Stimulated activated naive CD8-positive, alpha-beta T cell treated with anti-CD3 and anti-CD28 coated beads, Interleukin-15, amount 100 ng/mL, for 72 hours (primary cell): ENCODE measurements at regions not wholly inside any gene's neighbourhood (a gene's known extent, or its start where the extent isn't known, plus 50 kb on each side); places are given as distances from the start of the nearest gene placed in this dataset.

Experiments used
- ATAC-seq: fragments of 150-1000 bp; cut with Tn5 transposase; 2 replicates; pipeline ENCODE4 v1.10.0; 2021; ENCODE audit warnings: mild to moderate bottlenecking, moderate library complexity
- DNase-seq, 2 donors: peaks; one replicate each; pipeline ENCODE4 v3.0.0; 2021 to 2022
- H3K27ac Mint-ChIP-seq, 2 donors: one replicate each; pipeline ENCODE4 v1.8.0; 2022; ENCODE audit warnings: mild to moderate bottlenecking in 2 of 2, mixed read lengths in 2 of 2, moderate library complexity in 2 of 2
- H3K27me3 Mint-ChIP-seq: one replicate; pipeline ENCODE4 v1.8.0; 2022; ENCODE audit warnings: mixed read lengths
- H3K4me1 Mint-ChIP-seq: one replicate; pipeline ENCODE4 v1.8.0; 2022; ENCODE audit warnings: mild to moderate bottlenecking, mixed read lengths
- H3K4me3 Mint-ChIP-seq, 2 donors: one replicate each; pipeline ENCODE4 v1.8.0; 2022; ENCODE audit warnings: mild to moderate bottlenecking in 2 of 2, mixed read lengths in 2 of 2, moderate library complexity in 1 of 2
- H3K9me3 Mint-ChIP-seq, 2 donors: one replicate each; pipeline ENCODE4 v1.8.0; 2022; ENCODE audit warnings: mixed read lengths in 2 of 2

GRCh38 chr15:95459273-95459672 lies 871.2 kb upstream of the NR2F2 start:
- DNase-seq (no peak), ATAC-seq (no peak)
- H3K27ac Mint-ChIP-seq = no peak overlapping the region
- peaks cover 0 to 4% of the 10 kb centered on the region in 2 donors for H3K9me3 Mint-ChIP-seq
- peaks cover 52% of the 10 kb centered on the region for H3K27me3 Mint-ChIP-seq
- peaks cover 21% of the 10 kb centered on the region for H3K4me1 Mint-ChIP-seq
- H3K4me3 Mint-ChIP-seq = no peak overlapping the region

GRCh38 chr15:95464509-95464908 lies 866.0 kb upstream of the NR2F2 start:
- DNase-seq (no peak), ATAC-seq (no peak)
- no peak overlapping the region for H3K27ac Mint-ChIP-seq
- H3K4me1 Mint-ChIP-seq = no peaks in the 10 kb centered on the region
- H3K27me3 Mint-ChIP-seq = peaks cover 47% of the 10 kb centered on the region
- no peak overlapping the region for H3K4me3 Mint-ChIP-seq
- no peaks in the 10 kb centered on the region for H3K9me3 Mint-ChIP-seq

GRCh38 chr15:95468820-95469219 lies 861.7 kb upstream of the NR2F2 start:
- Mint-ChIP-seq H3K4me1 (no peaks in the 10 kb centered on the region), H3K4me3 (no peak overlapping the region), H3K27ac (no peak overlapping the region), H3K9me3 (no peaks in the 10 kb centered on the region), H3K27me3 (peaks cover 22% of the 10 kb centered on the region)
- ATAC-seq = no peak
- no peak for DNase-seq

- Mint-ChIP-seq H3K27me3 (peaks cover 29% of the 10 kb centered on the region), H3K27ac (no peak overlapping the region), H3K9me3 (no peaks in the 10 kb centered on the region), H3K4me3 (no peak overlapping the region), H3K4me1 (no peaks in the 10 kb centered on the region)
- no peak for ATAC-seq
- no peak for DNase-seq
Measured at GRCh38 chr15:95469496-95470000, 861.0 kb upstream of the NR2F2 start.

- H3K27ac Mint-ChIP-seq = no peak overlapping the region
- no peaks in the 10 kb centered on the region for H3K9me3 Mint-ChIP-seq
- ATAC-seq = no peak
- H3K4me1 Mint-ChIP-seq = no peaks in the 10 kb centered on the region
- H3K27me3 Mint-ChIP-seq = peaks cover 27% of the 10 kb centered on the region
- DNase-seq = no peak
- no peak overlapping the region for H3K4me3 Mint-ChIP-seq
Measured at GRCh38 chr15:95470529-95470928, 860.0 kb upstream of the NR2F2 start.

GRCh38 chr15:95470997-95471689 lies 859.4 kb upstream of the NR2F2 start:
- no peaks in the 10 kb centered on the region for H3K4me1 Mint-ChIP-seq
- DNase-seq = no peak
- H3K27me3 Mint-ChIP-seq = peaks cover 27% of the 10 kb centered on the region
- no peaks in the 10 kb centered on the region for H3K9me3 Mint-ChIP-seq
- no peak for ATAC-seq
- no peak overlapping the region for H3K27ac Mint-ChIP-seq
- no peak overlapping the region for H3K4me3 Mint-ChIP-seq

GRCh38 chr15:95471690-95472086 lies 858.8 kb upstream of the NR2F2 start:
- Mint-ChIP-seq H3K4me1 (no peaks in the 10 kb centered on the region), H3K9me3 (no peaks in the 10 kb centered on the region), H3K27me3 (peaks cover 27% of the 10 kb centered on the region), H3K4me3 (no peak overlapping the region), H3K27ac (no peak overlapping the region)
- no peak for DNase-seq
- no peak for ATAC-seq

GRCh38 chr15:95475067-95475466 lies 855.4 kb upstream of the NR2F2 start:
- Mint-ChIP-seq H3K27ac (no peak overlapping the region), H3K9me3 (no peaks in the 10 kb centered on the region), H3K27me3 (peaks cover 27% of the 10 kb centered on the region), H3K4me1 (no peaks in the 10 kb centered on the region), H3K4me3 (no peak overlapping the region)
- DNase-seq = no peak
- no peak for ATAC-seq

GRCh38 chr15:95479308-95479707 lies 851.2 kb upstream of the NR2F2 start:
- DNase-seq (no peak), ATAC-seq (no peak)
- no peak overlapping the region for H3K27ac Mint-ChIP-seq
- peaks cover 3 to 4% of the 10 kb centered on the region in 2 donors for H3K9me3 Mint-ChIP-seq
- peaks cover 25% of the 10 kb centered on the region for H3K27me3 Mint-ChIP-seq
- H3K4me3 Mint-ChIP-seq = no peak overlapping the region
- H3K4me1 Mint-ChIP-seq = no peaks in the 10 kb centered on the region

GRCh38 chr15:95485367-95485766 lies 845.1 kb upstream of the NR2F2 start:
- Mint-ChIP-seq H3K9me3 (peaks cover 21 to 24% of the 10 kb centered on the region in 2 donors), H3K27me3 (peaks cover 7% of the 10 kb centered on the region), H3K4me3 (no peak overlapping the region), H3K27ac (peak overlapping the region in 1 of 2 donors; percentile 44), H3K4me1 (no peaks in the 10 kb centered on the region)
- DNase-seq (no peak), ATAC-seq (no peak)

GRCh38 chr15:95486224-95486623 lies 844.3 kb upstream of the NR2F2 start:
- Mint-ChIP-seq H3K4me3 (no peak overlapping the region), H3K9me3 (peaks cover 21 to 24% of the 10 kb centered on the region in 2 donors), H3K27ac (no peak overlapping the region), H3K4me1 (no peaks in the 10 kb centered on the region), H3K27me3 (peaks cover 12% of the 10 kb centered on the region)
- no peak for DNase-seq
- no peak for ATAC-seq

- ATAC-seq (no peak), DNase-seq (no peak)
- peaks cover 20 to 22% of the 10 kb centered on the region in 2 donors for H3K9me3 Mint-ChIP-seq
- no peaks in the 10 kb centered on the region for H3K4me1 Mint-ChIP-seq
- peaks cover 18% of the 10 kb centered on the region for H3K27me3 Mint-ChIP-seq
- H3K27ac Mint-ChIP-seq = no peak overlapping the region
- H3K4me3 Mint-ChIP-seq = no peak overlapping the region
Measured at GRCh38 chr15:95489103-95489502, 841.4 kb upstream of the NR2F2 start.

GRCh38 chr15:95492388-95493070 lies 838.0 kb upstream of the NR2F2 start:
- H3K4me3 Mint-ChIP-seq = no peak overlapping the region
- ATAC-seq (no peak), DNase-seq (no peak)
- H3K27ac Mint-ChIP-seq = no peak overlapping the region
- peaks cover 44% of the 10 kb centered on the region for H3K27me3 Mint-ChIP-seq
- no peaks in the 10 kb centered on the region for H3K9me3 Mint-ChIP-seq
- H3K4me1 Mint-ChIP-seq = peaks cover 4% of the 10 kb centered on the region

GRCh38 chr15:95494971-95495541 lies 835.4 kb upstream of the NR2F2 start:
- DNase-seq (no peak), ATAC-seq (no peak)
- no peak overlapping the region for H3K4me3 Mint-ChIP-seq
- peaks cover 53% of the 10 kb centered on the region for H3K27me3 Mint-ChIP-seq
- peak overlapping the region in 1 of 2 donors; percentile 44 for H3K27ac Mint-ChIP-seq
- peaks cover 13% of the 10 kb centered on the region for H3K4me1 Mint-ChIP-seq
- no peaks in the 10 kb centered on the region for H3K9me3 Mint-ChIP-seq

- Mint-ChIP-seq H3K27ac (no peak overlapping the region), H3K4me1 (peaks cover 13% of the 10 kb centered on the region), H3K27me3 (peaks cover 46% of the 10 kb centered on the region), H3K4me3 (no peak overlapping the region), H3K9me3 (no peaks in the 10 kb centered on the region)
- DNase-seq (no peak), ATAC-seq (no peak)
Measured at GRCh38 chr15:95497634-95498033, 832.9 kb upstream of the NR2F2 start.

GRCh38 chr15:95498961-95499360 lies 831.5 kb upstream of the NR2F2 start:
- H3K9me3 Mint-ChIP-seq = no peaks in the 10 kb centered on the region
- ATAC-seq (no peak), DNase-seq (no peak)
- H3K27ac Mint-ChIP-seq = no peak overlapping the region
- H3K4me3 Mint-ChIP-seq = no peak overlapping the region
- H3K27me3 Mint-ChIP-seq = peaks cover 46% of the 10 kb centered on the region
- peaks cover 13% of the 10 kb centered on the region for H3K4me1 Mint-ChIP-seq
